HG03280 (cell line): ENCODE measurements at regions not wholly inside any gene's neighbourhood (a gene's known extent, or its start where the extent isn't known, plus 50 kb on each side); places are given as distances from the start of the nearest gene placed in this dataset.
"Not testable (repeated sequence)": the region's sequence is repeated elsewhere in the genome, so short reads cannot be mapped to it uniquely, and the experiment has no call there.

Experiments used
- ATAC-seq: cut with Tn5 transposase; IDR thresholded peaks from one replicate; pipeline ENCODE4 v1.9.1; 2021; ENCODE audit warnings: mild to moderate bottlenecking, moderate library complexity; ENCODE audit not compliant: unreplicated experiment

- no peak for ATAC-seq
Observed at GRCh38 chr3:26763723-26764122, 141.2 kb downstream of the LRRC3B start.

- no peak for ATAC-seq
Observed at GRCh38 chr3:26766031-26766430, 143.5 kb downstream of the LRRC3B start.

- ATAC-seq: no peak
Observed at GRCh38 chr3:26768068-26768651, 145.6 kb downstream of the LRRC3B start.

- no peak for ATAC-seq
Observed at GRCh38 chr3:26799679-26800317, 177.2 kb downstream of the LRRC3B start.

- ATAC-seq: no peak
Observed at GRCh38 chr3:26807272-26807671, 184.7 kb downstream of the LRRC3B start.

- ATAC-seq: no peak
Observed at GRCh38 chr3:26825454-26825853, 202.9 kb downstream of the LRRC3B start.

GRCh38 chr3:26827169-26827568 is 204.6 kb downstream of the LRRC3B start:
- ATAC-seq: no peak

- no peak for ATAC-seq
Observed at GRCh38 chr3:26838026-26838425, 215.5 kb downstream of the LRRC3B start.

- ATAC-seq: no peak
Observed at GRCh38 chr3:26839001-26839400, 216.4 kb downstream of the LRRC3B start.

GRCh38 chr3:26840272-26840870 is 217.8 kb downstream of the LRRC3B start:
- ATAC-seq: no peak

- no peak for ATAC-seq
Observed at GRCh38 chr3:26845194-26845593, 222.6 kb downstream of the LRRC3B start.

GRCh38 chr3:26847680-26848079 is 225.1 kb downstream of the LRRC3B start:
- no peak for ATAC-seq

GRCh38 chr3:26894443-26894842 is 271.9 kb downstream of the LRRC3B start:
- no peak for ATAC-seq

- no peak for ATAC-seq
Observed at GRCh38 chr3:26915208-26915607, 292.6 kb downstream of the LRRC3B start.

- ATAC-seq: no peak
Observed at GRCh38 chr3:26920646-26921478, 298.3 kb downstream of the LRRC3B start.

GRCh38 chr3:26931896-26932295 is 309.3 kb downstream of the LRRC3B start:
- no peak for ATAC-seq

GRCh38 chr3:26932752-26933151 is 310.2 kb downstream of the LRRC3B start:
- no peak for ATAC-seq

- ATAC-seq: not testable (repeated sequence)
Observed at GRCh38 chr3:26945480-26945879, 322.9 kb downstream of the LRRC3B start.

GRCh38 chr3:26960382-26960781 is 337.8 kb downstream of the LRRC3B start:
- ATAC-seq: no peak

GRCh38 chr3:26962492-26963360 is 340.2 kb downstream of the LRRC3B start:
- ATAC-seq: peak; percentile 93

GRCh38 chr3:26963361-26963743 is 340.8 kb downstream of the LRRC3B start:
- no peak for ATAC-seq
